ENCODE measurements at regions not wholly inside any gene's neighbourhood (a gene's known extent, or its start where the extent isn't known, plus 50 kb on each side); places are given as distances from the start of the nearest gene placed in this dataset.

DNA sequence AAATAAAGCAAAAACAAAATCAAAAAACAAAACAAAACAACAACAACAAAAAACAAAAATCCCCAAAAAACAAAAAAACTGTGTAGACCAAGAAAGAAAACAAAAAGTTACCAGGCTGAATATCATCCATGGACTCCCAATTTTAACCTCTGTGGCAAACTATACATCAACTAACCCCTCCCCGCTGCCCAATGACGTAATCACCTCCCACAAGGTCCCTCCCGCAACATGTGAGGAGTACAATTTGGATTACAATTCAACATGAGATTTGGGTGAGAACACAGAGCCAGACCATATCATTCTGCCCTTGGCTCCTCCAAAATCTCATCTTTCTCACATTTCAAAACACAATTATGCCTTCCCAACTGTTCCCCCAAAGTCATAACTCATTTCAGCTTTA lies 179.8 kb downstream of the DERA start:
- DNase-seq (ENCODE audit: low read depth): no peak
- H3K4me3 ChIP-seq (ENCODE audit: low read depth, low read length): no peak overlapping the region
- TF ChIP-seq, protein P1, sequence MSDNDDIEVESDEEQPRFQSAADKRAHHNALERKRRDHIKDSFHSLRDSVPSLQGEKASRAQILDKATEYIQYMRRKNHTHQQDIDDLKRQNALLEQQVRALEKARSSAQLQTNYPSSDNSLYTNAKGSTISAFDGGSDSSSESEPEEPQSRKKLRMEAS (IDR thresholded peaks at IDR 0.05; ENCODE audit: low read depth, low read length): no peak
- no peak for TF ChIP-seq POLR2A (IDR thresholded peaks at IDR 0.05; ENCODE audit: extremely low read depth, insufficient read length)
- TF ChIP-seq MYC (IDR thresholded peaks at IDR 0.05; ENCODE audit: low read depth, low read length): no peak
- TF ChIP-seq, protein P2, sequence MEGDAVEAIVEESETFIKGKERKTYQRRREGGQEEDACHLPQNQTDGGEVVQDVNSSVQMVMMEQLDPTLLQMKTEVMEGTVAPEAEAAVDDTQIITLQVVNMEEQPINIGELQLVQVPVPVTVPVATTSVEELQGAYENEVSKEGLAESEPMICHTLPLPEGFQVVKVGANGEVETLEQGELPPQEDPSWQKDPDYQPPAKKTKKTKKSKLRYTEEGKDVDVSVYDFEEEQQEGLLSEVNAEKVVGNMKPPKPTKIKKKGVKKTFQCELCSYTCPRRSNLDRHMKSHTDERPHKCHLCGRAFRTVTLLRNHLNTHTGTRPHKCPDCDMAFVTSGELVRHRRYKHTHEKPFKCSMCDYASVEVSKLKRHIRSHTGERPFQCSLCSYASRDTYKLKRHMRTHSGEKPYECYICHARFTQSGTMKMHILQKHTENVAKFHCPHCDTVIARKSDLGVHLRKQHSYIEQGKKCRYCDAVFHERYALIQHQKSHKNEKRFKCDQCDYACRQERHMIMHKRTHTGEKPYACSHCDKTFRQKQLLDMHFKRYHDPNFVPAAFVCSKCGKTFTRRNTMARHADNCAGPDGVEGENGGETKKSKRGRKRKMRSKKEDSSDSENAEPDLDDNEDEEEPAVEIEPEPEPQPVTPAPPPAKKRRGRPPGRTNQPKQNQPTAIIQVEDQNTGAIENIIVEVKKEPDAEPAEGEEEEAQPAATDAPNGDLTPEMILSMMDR (IDR thresholded peaks at IDR 0.05; ENCODE audit: low read depth, low read length): no peak

- TF ChIP-seq, protein P2 (IDR thresholded peaks at IDR 0.05; ENCODE audit: low read depth, low read length): no peak
- TF ChIP-seq MYC (IDR thresholded peaks at IDR 0.05; ENCODE audit: low read depth, low read length): no peak
- TF ChIP-seq, protein P1 (IDR thresholded peaks at IDR 0.05; ENCODE audit: low read depth, low read length): no peak
- TF ChIP-seq POLR2A (IDR thresholded peaks at IDR 0.05; ENCODE audit: extremely low read depth, insufficient read length): no peak
- H3K4me3 ChIP-seq (ENCODE audit: low read depth, low read length): no peak overlapping the region
- DNase-seq (ENCODE audit: low read depth): no peak
Measured at GRCh38 chr12:16088421-16088820, 177.3 kb downstream of the DERA start.
